Neural progenitor cell (in vitro differentiated cells): ENCODE measurements at regions not wholly inside any gene's neighbourhood (a gene's known extent, or its start where the extent isn't known, plus 50 kb on each side); places are given as distances from the start of the nearest gene placed in this dataset.

Experiments
- DNase-seq: peaks from one replicate; pipeline ENCODE4 v3.0.0-alpha.2; 2016; ENCODE audit warnings: low spot score
- H2AFZ ChIP-seq: fragments of 200-600 bp; sonication (generic); replicated peaks from 2 replicates; pipeline ENCODE4 v1.6.1; 2016; ENCODE audit warnings: antibody characterized with exemption
- H3F3A ChIP-seq: fragments of 200-600 bp; sonication (generic); 2 replicates; pipeline ENCODE4 v1.6.1; 2016; ENCODE audit warnings: antibody characterized with exemption, low read depth
- H3K27ac ChIP-seq: fragments of 200-600 bp; sonication (generic); 2 replicates; pipeline ENCODE4 v1.5.1; 2016; ENCODE audit warnings: mild to moderate bottlenecking
- H3K27me3 ChIP-seq: fragments of 200-600 bp; sonication (generic); 2 replicates; pipeline ENCODE4 v1.6.1; 2016; ENCODE audit warnings: mild to moderate bottlenecking, moderate library complexity
- H3K36me3 ChIP-seq: fragments of 200-600 bp; sonication (generic); 2 replicates; pipeline ENCODE4 v1.5.1; 2016
- H3K4me1 ChIP-seq: fragments of 200-600 bp; sonication (generic); 2 replicates; pipeline ENCODE4 v1.6.1; 2016; ENCODE audit warnings: mixed run types
- H3K4me2 ChIP-seq: fragments of 200-600 bp; sonication (generic); 2 replicates; pipeline ENCODE4 v1.6.1; 2016
- H3K4me3 ChIP-seq: fragments of 200-600 bp; sonication (generic); 2 replicates; pipeline ENCODE4 v1.5.1; 2016
- H3K79me2 ChIP-seq: fragments of 200-600 bp; sonication (generic); 2 replicates; pipeline ENCODE4 v1.6.1; 2016; ENCODE audit warnings: low read depth
- H3K9ac ChIP-seq: fragments of 200-600 bp; sonication (generic); 2 replicates; pipeline ENCODE4 v1.6.1; 2016
- H3K9me3 ChIP-seq: fragments of 200-600 bp; sonication (generic); 2 replicates; pipeline ENCODE4 v1.5.1; 2016; ENCODE audit warnings: low read depth
- H4K20me1 ChIP-seq: fragments of 200-600 bp; sonication (generic); 2 replicates; pipeline ENCODE4 v1.6.1; 2016; ENCODE audit warnings: low read depth
- H3K27ac Mint-ChIP-seq: 3 replicates; pipeline ENCODE4 v1.8.0; 2021; ENCODE audit warnings: mixed read lengths
- H3K27me3 Mint-ChIP-seq: 2 replicates; pipeline ENCODE4 v1.8.0; 2022; ENCODE audit warnings: low read depth, mild to moderate bottlenecking, inconsistent platforms, moderate library complexity, mixed read lengths; ENCODE audit not compliant: insufficient read depth
- H3K36me3 Mint-ChIP-seq: 3 replicates; pipeline ENCODE4 v1.8.0; 2021; ENCODE audit warnings: mixed read lengths
- H3K4me1 Mint-ChIP-seq: 3 replicates; pipeline ENCODE4 v1.8.0; 2021; ENCODE audit warnings: mixed read lengths
- H3K4me3 Mint-ChIP-seq: 3 replicates; pipeline ENCODE4 v1.8.0; 2021; ENCODE audit warnings: mild to moderate bottlenecking, moderate library complexity, mixed read lengths
- H3K9me3 Mint-ChIP-seq: 3 replicates; pipeline ENCODE4 v1.8.0; 2020; ENCODE audit warnings: mixed read lengths
- EZH2 ChIP-seq: fragments of 200-600 bp; sonication (generic); IDR thresholded peaks from 2 replicates; pipeline ENCODE4 v1.6.1; 2017; ENCODE audit warnings: antibody characterized with exemption, mild to moderate bottlenecking, moderate library complexity
- EZH2phosphoT487 ChIP-seq: fragments of 200-600 bp; sonication (generic); IDR thresholded peaks from 2 replicates; pipeline ENCODE4 v1.6.1; 2017; ENCODE audit warnings: antibody characterized with exemption
- TF ChIP-seq, protein P1 (sequence below): fragments of 200-600 bp; sonication (generic); IDR thresholded peaks from 2 replicates; pipeline ENCODE4 v1.5.1; 2017; ENCODE audit warnings: antibody characterized with exemption, mild to moderate bottlenecking

DNA sequence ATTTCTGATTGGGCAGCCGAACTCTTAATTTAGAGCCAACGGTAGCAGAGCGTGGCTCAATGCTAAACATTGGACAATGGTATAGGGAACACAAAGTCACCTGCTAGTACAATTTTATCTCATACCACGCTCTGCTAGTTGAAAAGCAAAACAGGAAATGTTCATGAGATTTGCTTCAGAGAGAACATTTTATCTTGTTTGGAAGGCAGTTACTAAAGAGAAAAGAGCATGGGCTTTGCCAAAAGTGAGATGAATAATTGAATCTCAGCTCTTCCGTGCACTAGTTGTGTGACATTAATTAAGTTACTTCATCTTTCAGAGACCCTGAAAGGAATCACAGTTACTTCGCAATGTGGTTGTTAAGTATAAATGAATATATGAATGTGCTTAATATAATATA, 161.5 kb upstream of the FAM13C start:
- Histone ChIP-seq H3K27ac (no peak overlapping the region), H3F3A (no peaks in the 10 kb centered on the region), H3K9me3 (no peaks in the 10 kb centered on the region), H3K27me3 (no peaks in the 10 kb centered on the region), H3K4me1 (no peaks in the 10 kb centered on the region), H3K4me2 (no peak overlapping the region), H3K36me3 (no peaks in the 10 kb centered on the region), H3K79me2 (no peaks in the 10 kb centered on the region), H2AFZ (no peak overlapping the region), H4K20me1 (no peaks in the 10 kb centered on the region), H3K4me3 (no peak overlapping the region), H3K9ac (no peak overlapping the region)
- H3K27ac Mint-ChIP-seq: no peak overlapping the region
- no peaks in the 10 kb centered on the region for H3K27me3 Mint-ChIP-seq
- no peaks in the 10 kb centered on the region for H3K4me1 Mint-ChIP-seq
- no peaks in the 10 kb centered on the region for H3K9me3 Mint-ChIP-seq
- no peaks in the 10 kb centered on the region for H3K36me3 Mint-ChIP-seq
- no peak for DNase-seq
- H3K4me3 Mint-ChIP-seq: no peak overlapping the region
- TF ChIP-seq EZH2phosphoT487: no peak
- TF ChIP-seq EZH2: no peak
- TF ChIP-seq, protein P1, sequence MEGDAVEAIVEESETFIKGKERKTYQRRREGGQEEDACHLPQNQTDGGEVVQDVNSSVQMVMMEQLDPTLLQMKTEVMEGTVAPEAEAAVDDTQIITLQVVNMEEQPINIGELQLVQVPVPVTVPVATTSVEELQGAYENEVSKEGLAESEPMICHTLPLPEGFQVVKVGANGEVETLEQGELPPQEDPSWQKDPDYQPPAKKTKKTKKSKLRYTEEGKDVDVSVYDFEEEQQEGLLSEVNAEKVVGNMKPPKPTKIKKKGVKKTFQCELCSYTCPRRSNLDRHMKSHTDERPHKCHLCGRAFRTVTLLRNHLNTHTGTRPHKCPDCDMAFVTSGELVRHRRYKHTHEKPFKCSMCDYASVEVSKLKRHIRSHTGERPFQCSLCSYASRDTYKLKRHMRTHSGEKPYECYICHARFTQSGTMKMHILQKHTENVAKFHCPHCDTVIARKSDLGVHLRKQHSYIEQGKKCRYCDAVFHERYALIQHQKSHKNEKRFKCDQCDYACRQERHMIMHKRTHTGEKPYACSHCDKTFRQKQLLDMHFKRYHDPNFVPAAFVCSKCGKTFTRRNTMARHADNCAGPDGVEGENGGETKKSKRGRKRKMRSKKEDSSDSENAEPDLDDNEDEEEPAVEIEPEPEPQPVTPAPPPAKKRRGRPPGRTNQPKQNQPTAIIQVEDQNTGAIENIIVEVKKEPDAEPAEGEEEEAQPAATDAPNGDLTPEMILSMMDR: no peak

DNA sequence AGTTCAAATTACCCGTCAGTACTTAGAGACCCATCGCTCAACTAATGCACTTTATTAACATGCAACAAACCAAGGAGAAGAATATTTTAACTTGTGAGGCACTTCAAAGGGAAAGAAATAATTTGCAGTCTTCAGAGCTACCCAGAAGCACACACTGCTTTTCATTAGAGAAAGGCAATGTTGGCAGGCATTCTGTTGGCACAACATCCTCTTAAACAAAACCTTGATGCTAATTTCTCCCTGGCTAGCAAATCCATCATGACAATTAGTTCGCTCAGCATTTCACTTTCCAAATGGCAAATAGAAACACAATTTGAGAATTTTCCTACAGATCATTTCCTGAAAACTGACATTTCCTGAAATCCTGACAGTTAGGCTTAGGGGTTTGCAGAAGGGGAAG, 155.6 kb upstream of the FAM13C start:
- Histone ChIP-seq H3K27me3 (no peaks in the 10 kb centered on the region), H3K4me3 (no peak overlapping the region)
- no peak for DNase-seq

GRCh38 chr10:59517341-59517899, 155.1 kb upstream of the FAM13C start:
- Histone ChIP-seq H3K9ac (no peak overlapping the region), H2AFZ (no peak overlapping the region), H3F3A (no peaks in the 10 kb centered on the region), H3K4me2 (no peak overlapping the region), H3K4me3 (no peak overlapping the region), H3K27ac (no peak overlapping the region), H3K27me3 (no peaks in the 10 kb centered on the region), H4K20me1 (no peaks in the 10 kb centered on the region), H3K9me3 (no peaks in the 10 kb centered on the region), H3K79me2 (no peaks in the 10 kb centered on the region), H3K4me1 (no peaks in the 10 kb centered on the region), H3K36me3 (no peaks in the 10 kb centered on the region)
- Mint-ChIP-seq H3K27ac (no peak overlapping the region), H3K27me3 (no peaks in the 10 kb centered on the region), H3K4me3 (no peak overlapping the region), H3K4me1 (no peaks in the 10 kb centered on the region), H3K9me3 (no peaks in the 10 kb centered on the region), H3K36me3 (no peaks in the 10 kb centered on the region)
- TF ChIP-seq, protein P1: no peak
- TF ChIP-seq EZH2phosphoT487 (no peak), EZH2 (no peak)
- DNase-seq: no peak

More for the DNA sequence above, 155.6 kb upstream of the FAM13C start:
- Histone ChIP-seq H3K27ac (no peak overlapping the region), H2AFZ (no peak overlapping the region), H3K4me2 (no peak overlapping the region), H4K20me1 (no peaks in the 10 kb centered on the region), H3F3A (no peaks in the 10 kb centered on the region), H3K36me3 (no peaks in the 10 kb centered on the region), H3K4me1 (no peaks in the 10 kb centered on the region), H3K9me3 (no peaks in the 10 kb centered on the region), H3K9ac (no peak overlapping the region), H3K79me2 (no peaks in the 10 kb centered on the region)
- Mint-ChIP-seq H3K4me1 (no peaks in the 10 kb centered on the region), H3K9me3 (no peaks in the 10 kb centered on the region), H3K27me3 (no peaks in the 10 kb centered on the region), H3K36me3 (no peaks in the 10 kb centered on the region), H3K27ac (no peak overlapping the region), H3K4me3 (no peak overlapping the region)
- TF ChIP-seq EZH2phosphoT487 (no peak), EZH2 (no peak)
- TF ChIP-seq, protein P1: no peak
